ENCODE measurements at regions not wholly inside any gene's neighbourhood (a gene's known extent, or its start where the extent isn't known, plus 50 kb on each side); places are given as distances from the start of the nearest gene placed in this dataset.

DNA sequence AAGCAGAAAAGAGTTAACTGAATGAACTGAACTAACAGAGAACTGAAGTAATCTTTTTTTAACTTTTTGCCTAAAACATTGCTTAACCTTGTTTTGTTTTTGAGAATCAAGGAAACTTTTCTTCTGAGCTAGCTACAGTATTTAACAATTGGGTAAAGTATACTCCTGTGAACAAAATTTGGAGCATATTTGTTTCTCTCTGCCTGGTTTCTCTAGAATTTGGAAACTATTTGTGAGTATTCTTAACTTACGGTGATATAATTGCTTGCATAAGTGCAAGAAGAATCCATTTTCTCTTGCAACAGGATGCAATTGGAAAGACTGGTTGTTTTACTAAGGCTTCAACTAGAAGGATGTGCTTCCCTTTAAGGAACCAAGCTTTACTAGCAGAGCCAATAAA is 65.9 kb upstream of the FAM98A start:
- H3K4me3 Mint-ChIP-seq, result no peak overlapping the region
- no peaks in the 10 kb centered on the region for H3K4me1 Mint-ChIP-seq
- peaks cover 19% of the 10 kb centered on the region for H3K9me3 Mint-ChIP-seq
- H3K27me3 Mint-ChIP-seq (ENCODE audit: low read depth), result no peaks in the 10 kb centered on the region
- TF ChIP-seq, protein P1, sequence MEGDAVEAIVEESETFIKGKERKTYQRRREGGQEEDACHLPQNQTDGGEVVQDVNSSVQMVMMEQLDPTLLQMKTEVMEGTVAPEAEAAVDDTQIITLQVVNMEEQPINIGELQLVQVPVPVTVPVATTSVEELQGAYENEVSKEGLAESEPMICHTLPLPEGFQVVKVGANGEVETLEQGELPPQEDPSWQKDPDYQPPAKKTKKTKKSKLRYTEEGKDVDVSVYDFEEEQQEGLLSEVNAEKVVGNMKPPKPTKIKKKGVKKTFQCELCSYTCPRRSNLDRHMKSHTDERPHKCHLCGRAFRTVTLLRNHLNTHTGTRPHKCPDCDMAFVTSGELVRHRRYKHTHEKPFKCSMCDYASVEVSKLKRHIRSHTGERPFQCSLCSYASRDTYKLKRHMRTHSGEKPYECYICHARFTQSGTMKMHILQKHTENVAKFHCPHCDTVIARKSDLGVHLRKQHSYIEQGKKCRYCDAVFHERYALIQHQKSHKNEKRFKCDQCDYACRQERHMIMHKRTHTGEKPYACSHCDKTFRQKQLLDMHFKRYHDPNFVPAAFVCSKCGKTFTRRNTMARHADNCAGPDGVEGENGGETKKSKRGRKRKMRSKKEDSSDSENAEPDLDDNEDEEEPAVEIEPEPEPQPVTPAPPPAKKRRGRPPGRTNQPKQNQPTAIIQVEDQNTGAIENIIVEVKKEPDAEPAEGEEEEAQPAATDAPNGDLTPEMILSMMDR (IDR thresholded peaks at IDR 0.05; ENCODE audit: unreplicated experiment in 3 of 3), result no peak
- H3K36me3 Mint-ChIP-seq (ENCODE audit: low read depth), result no peaks in the 10 kb centered on the region
- H3K27ac Mint-ChIP-seq, result no peak overlapping the region

DNA sequence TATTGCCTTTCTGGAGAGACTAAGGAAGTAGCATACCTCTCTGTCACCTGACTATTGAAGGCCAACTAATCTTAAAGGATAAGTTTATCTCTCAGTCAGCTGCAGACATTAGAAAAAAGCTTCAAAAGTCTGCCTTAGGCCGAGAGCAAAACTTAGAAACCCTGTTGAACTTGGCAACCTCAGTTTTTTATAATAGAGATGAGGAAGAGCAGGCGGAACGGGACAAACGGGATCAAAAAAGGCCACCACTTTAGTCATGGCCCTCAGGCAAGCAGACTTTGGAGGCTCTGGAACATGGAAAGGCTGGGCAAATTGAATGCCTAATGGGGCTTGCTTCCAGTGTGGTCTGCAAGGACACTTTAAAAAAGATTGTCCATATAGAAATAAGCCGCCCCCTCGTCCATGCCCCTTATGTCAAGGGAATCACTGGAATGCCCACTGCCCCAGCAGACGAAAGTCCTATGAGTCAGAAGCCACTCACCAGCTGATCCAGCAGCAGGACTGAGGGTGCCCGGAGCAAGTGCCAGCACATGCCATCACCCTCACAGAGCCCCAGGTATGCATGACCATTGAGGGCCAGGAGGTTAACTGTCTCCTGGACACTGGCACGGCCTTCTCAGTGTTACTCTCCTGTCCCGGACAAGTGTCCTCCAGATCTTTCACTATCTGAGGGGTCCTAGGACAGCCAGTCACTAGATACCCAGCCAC is 61.5 kb upstream of the FAM98A start:
- Mint-ChIP-seq H3K27ac (no peak overlapping the region), H3K4me1 (no peaks in the 10 kb centered on the region), H3K27me3 (ENCODE audit: low read depth) (no peaks in the 10 kb centered on the region), H3K4me3 (no peak overlapping the region), H3K9me3 (peaks cover 22% of the 10 kb centered on the region), H3K36me3 (ENCODE audit: low read depth) (no peaks in the 10 kb centered on the region)
- TF ChIP-seq, protein P1 (IDR thresholded peaks at IDR 0.05; ENCODE audit: unreplicated experiment in 3 of 3), result no peak

DNA sequence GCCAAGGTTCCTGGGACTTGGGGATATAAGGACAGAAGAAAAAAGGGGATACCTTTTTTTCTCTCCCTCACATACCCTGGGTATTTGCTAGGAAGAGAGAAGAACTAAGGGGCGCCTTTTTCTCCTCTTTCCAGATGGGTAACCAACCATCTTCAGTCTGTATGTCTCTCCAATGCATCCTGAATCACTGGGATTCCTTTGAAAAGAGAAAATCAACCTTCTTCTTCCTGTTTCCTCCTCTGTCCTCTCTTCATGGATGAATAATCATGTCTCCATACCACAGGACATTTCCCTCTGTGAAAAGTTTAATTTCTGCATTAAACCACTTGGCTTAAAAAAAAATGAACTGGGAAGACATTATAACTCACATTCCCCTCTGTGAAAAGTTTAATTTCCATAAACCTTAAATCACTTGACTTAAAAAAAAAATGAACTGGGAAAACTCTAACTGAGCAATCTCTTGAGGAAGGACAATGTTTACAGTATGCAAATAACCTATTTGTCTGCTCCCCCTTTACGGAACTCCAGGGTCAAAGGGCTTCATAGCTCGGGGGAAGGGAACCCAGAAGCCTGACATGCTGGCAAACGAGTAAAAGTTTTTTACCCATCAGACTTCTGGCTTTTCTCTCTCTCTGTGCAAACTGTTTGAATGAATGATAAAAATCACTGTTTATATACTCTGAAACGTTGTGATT is 56.7 kb upstream of the FAM98A start:
- Mint-ChIP-seq H3K27me3 (ENCODE audit: low read depth) (no peaks in the 10 kb centered on the region), H3K9me3 (peaks cover 10% of the 10 kb centered on the region), H3K4me1 (no peaks in the 10 kb centered on the region), H3K4me3 (no peak overlapping the region), H3K27ac (no peak overlapping the region), H3K36me3 (ENCODE audit: low read depth) (no peaks in the 10 kb centered on the region)
- TF ChIP-seq, protein P1 (IDR thresholded peaks at IDR 0.05; ENCODE audit: unreplicated experiment in 3 of 3), result no peak

DNA sequence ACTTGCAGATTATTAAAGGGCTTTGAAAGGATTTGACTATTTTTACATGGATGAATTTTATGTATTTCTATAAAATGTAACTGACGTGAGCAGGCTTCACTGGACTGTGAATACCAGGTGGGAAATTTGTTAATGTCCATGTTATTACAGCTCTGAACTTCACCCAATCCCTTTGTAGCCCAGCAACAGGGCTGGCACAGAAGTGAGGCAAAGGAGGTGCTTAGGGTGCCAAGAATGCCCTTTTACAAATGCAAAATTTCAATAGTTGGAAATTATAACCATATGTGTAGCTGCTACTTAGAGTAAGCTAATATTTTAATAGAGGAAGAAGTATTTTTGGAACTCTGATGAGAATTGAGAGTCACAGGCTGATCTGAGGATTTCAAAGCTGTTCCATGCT is 53.7 kb upstream of the FAM98A start:
- H3K9me3 Mint-ChIP-seq, result peaks cover 10% of the 10 kb centered on the region
- H3K27me3 Mint-ChIP-seq (ENCODE audit: low read depth), result no peaks in the 10 kb centered on the region
- H3K27ac Mint-ChIP-seq, result no peak overlapping the region
- no peaks in the 10 kb centered on the region for H3K36me3 Mint-ChIP-seq (ENCODE audit: low read depth)
- no peak overlapping the region for H3K4me3 Mint-ChIP-seq
- no peaks in the 10 kb centered on the region for H3K4me1 Mint-ChIP-seq
- TF ChIP-seq, protein P1 (IDR thresholded peaks at IDR 0.05; ENCODE audit: unreplicated experiment in 3 of 3), result no peak

DNA sequence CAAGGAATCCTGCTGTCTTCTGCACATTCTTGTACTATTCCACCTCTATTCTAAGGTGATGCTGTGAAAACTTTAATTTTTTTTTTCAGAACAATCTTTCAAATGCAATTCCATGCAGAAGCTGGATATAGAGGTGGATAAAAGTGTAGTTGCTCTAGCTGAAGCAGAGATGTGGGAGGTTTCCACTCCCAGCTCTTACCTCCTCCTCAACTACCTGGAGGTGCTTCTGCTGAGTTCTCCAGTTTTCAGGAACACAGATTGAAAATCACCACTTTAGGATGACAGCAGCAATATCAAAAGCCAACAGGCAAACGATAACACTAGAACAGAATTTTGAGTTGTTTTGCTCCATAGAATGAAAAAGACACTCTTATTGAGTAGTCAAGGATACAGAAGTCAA is 51.1 kb upstream of the FAM98A start:
- no peaks in the 10 kb centered on the region for H3K27me3 Mint-ChIP-seq (ENCODE audit: low read depth)
- TF ChIP-seq, protein P1 (IDR thresholded peaks at IDR 0.05; ENCODE audit: unreplicated experiment in 3 of 3), result no peak
- H3K4me3 Mint-ChIP-seq, result no peak overlapping the region
- H3K36me3 Mint-ChIP-seq (ENCODE audit: low read depth), result no peaks in the 10 kb centered on the region
- H3K27ac Mint-ChIP-seq, result no peak overlapping the region
- H3K4me1 Mint-ChIP-seq, result no peaks in the 10 kb centered on the region
- peaks cover 3% of the 10 kb centered on the region for H3K9me3 Mint-ChIP-seq

Data from nephron (organoid).